GM21576 (cell line): ENCODE measurements at regions not wholly inside any gene's neighbourhood (a gene's known extent, or its start where the extent isn't known, plus 50 kb on each side); places are given as distances from the start of the nearest gene placed in this dataset.

Source experiments
- ATAC-seq: cut with Tn5 transposase; IDR thresholded peaks from one replicate; pipeline ENCODE4 v1.9.1; 2021; ENCODE audit warnings: mild to moderate bottlenecking, moderate library complexity; ENCODE audit not compliant: unreplicated experiment

- no peak for ATAC-seq
These were observed 289.2 kb downstream of the TEX29 start for GRCh38 chr13:111609631-111610030.

GRCh38 chr13:111610081-111610480 lies 289.6 kb downstream of the TEX29 start:
- ATAC-seq, result no peak

GRCh38 chr13:111610879-111611278 lies 290.4 kb downstream of the TEX29 start:
- ATAC-seq, result no peak

- ATAC-seq, result no peak
These were observed 291.2 kb downstream of the TEX29 start for GRCh38 chr13:111611651-111612050.

GRCh38 chr13:111612886-111613285 lies 292.4 kb downstream of the TEX29 start:
- ATAC-seq, result no peak

GRCh38 chr13:111614009-111614408 lies 293.6 kb downstream of the TEX29 start:
- no peak for ATAC-seq

GRCh38 chr13:111614613-111615012 lies 294.2 kb downstream of the TEX29 start:
- no peak for ATAC-seq

- no peak for ATAC-seq
These were observed 295.8 kb downstream of the TEX29 start for GRCh38 chr13:111616203-111616602.

GRCh38 chr13:111620166-111620565 lies 299.7 kb downstream of the TEX29 start:
- no peak for ATAC-seq

GRCh38 chr13:111620586-111620985 lies 300.1 kb downstream of the TEX29 start:
- no peak for ATAC-seq

- ATAC-seq, result no peak
These were observed 300.7 kb downstream of the TEX29 start for GRCh38 chr13:111621164-111621563.

GRCh38 chr13:111622051-111622531 lies 301.6 kb downstream of the TEX29 start:
- no peak for ATAC-seq

GRCh38 chr13:111623208-111623607 lies 302.8 kb downstream of the TEX29 start:
- no peak for ATAC-seq

GRCh38 chr13:111623743-111624505 lies 303.5 kb downstream of the TEX29 start:
- ATAC-seq, result no peak

GRCh38 chr13:111625526-111626315 lies 305.3 kb downstream of the TEX29 start:
- no peak for ATAC-seq

GRCh38 chr13:111626371-111627305 lies 306.2 kb downstream of the TEX29 start:
- ATAC-seq, result no peak

- no peak for ATAC-seq
These were observed 307.2 kb downstream of the TEX29 start for GRCh38 chr13:111627596-111627995.

GRCh38 chr13:111629016-111629415 lies 308.6 kb downstream of the TEX29 start:
- ATAC-seq, result no peak

- no peak for ATAC-seq
These were observed 309.0 kb downstream of the TEX29 start for GRCh38 chr13:111629457-111629856.

- no peak for ATAC-seq
These were observed 309.5 kb downstream of the TEX29 start for GRCh38 chr13:111629926-111630325.

GRCh38 chr13:111630406-111630805 lies 310.0 kb downstream of the TEX29 start:
- ATAC-seq, result no peak
